ENCODE measurements at regions not wholly inside any gene's neighbourhood (a gene's known extent, or its start where the extent isn't known, plus 50 kb on each side); places are given as distances from the start of the nearest gene placed in this dataset.
A peak's percentile ranks its signal among the peaks of the same experiment; 100 is the strongest.

- H3K36me3 ChIP-seq (replicated peaks; ENCODE audit: control insufficient read depth, insufficient read depth, low read length): no peaks in the 10 kb centered on the region
- no peak overlapping the region for H3K4me3 ChIP-seq (ENCODE audit: insufficient read depth, low read depth, low read length)
- DNase-seq: no peak
These were observed 650.3 kb downstream of the DCDC2C start for GRCh38 chr2:4353668-4354067.

GRCh38 chr2:4354164-4354563 is 650.8 kb downstream of the DCDC2C start:
- no peak for DNase-seq
- Histone ChIP-seq H3K27me3 (ENCODE audit: control insufficient read depth, insufficient read depth, low read length) (no peaks in the 10 kb centered on the region), H3K36me3 (replicated peaks; ENCODE audit: control insufficient read depth, insufficient read depth, low read length) (no peaks in the 10 kb centered on the region), H3K4me3 (ENCODE audit: insufficient read depth, low read depth, low read length) (no peak overlapping the region)

More at GRCh38 chr2:4353668-4354067, 650.3 kb downstream of the DCDC2C start:
- no peaks in the 10 kb centered on the region for H3K27me3 ChIP-seq (ENCODE audit: control insufficient read depth, insufficient read depth, low read length)

- no peak overlapping the region for H3K4me3 ChIP-seq (ENCODE audit: insufficient read depth, low read depth, low read length)
- peak; percentile 34 for DNase-seq
- no peaks in the 10 kb centered on the region for H3K27me3 ChIP-seq (ENCODE audit: control insufficient read depth, insufficient read depth, low read length)
- H3K36me3 ChIP-seq (replicated peaks; ENCODE audit: control insufficient read depth, insufficient read depth, low read length): no peaks in the 10 kb centered on the region
These were observed 651.3 kb downstream of the DCDC2C start for GRCh38 chr2:4354678-4355077.

- DNase-seq: no peak
- Histone ChIP-seq H3K27me3 (ENCODE audit: control insufficient read depth, insufficient read depth, low read length) (no peaks in the 10 kb centered on the region), H3K4me3 (ENCODE audit: insufficient read depth, low read depth, low read length) (no peak overlapping the region), H3K36me3 (replicated peaks; ENCODE audit: control insufficient read depth, insufficient read depth, low read length) (no peaks in the 10 kb centered on the region)
These were observed 652.7 kb downstream of the DCDC2C start for GRCh38 chr2:4356109-4356508.

- Histone ChIP-seq H3K27me3 (ENCODE audit: control insufficient read depth, insufficient read depth, low read length) (no peaks in the 10 kb centered on the region), H3K4me3 (ENCODE audit: insufficient read depth, low read depth, low read length) (no peak overlapping the region), H3K36me3 (replicated peaks; ENCODE audit: control insufficient read depth, insufficient read depth, low read length) (no peaks in the 10 kb centered on the region)
- no peak for DNase-seq
These were observed 653.2 kb downstream of the DCDC2C start for GRCh38 chr2:4356541-4356940.

GRCh38 chr2:4357121-4357520 is 653.7 kb downstream of the DCDC2C start:
- Histone ChIP-seq H3K36me3 (replicated peaks; ENCODE audit: control insufficient read depth, insufficient read depth, low read length) (no peaks in the 10 kb centered on the region), H3K4me3 (ENCODE audit: insufficient read depth, low read depth, low read length) (no peak overlapping the region), H3K27me3 (ENCODE audit: control insufficient read depth, insufficient read depth, low read length) (no peaks in the 10 kb centered on the region)
- DNase-seq: no peak

- DNase-seq: no peak
- no peaks in the 10 kb centered on the region for H3K36me3 ChIP-seq (replicated peaks; ENCODE audit: control insufficient read depth, insufficient read depth, low read length)
- H3K27me3 ChIP-seq (ENCODE audit: control insufficient read depth, insufficient read depth, low read length): no peaks in the 10 kb centered on the region
- no peak overlapping the region for H3K4me3 ChIP-seq (ENCODE audit: insufficient read depth, low read depth, low read length)
These were observed 655.5 kb downstream of the DCDC2C start for GRCh38 chr2:4358837-4359236.

- H3K36me3 ChIP-seq (replicated peaks; ENCODE audit: control insufficient read depth, insufficient read depth, low read length): no peaks in the 10 kb centered on the region
- no peak for DNase-seq
- no peaks in the 10 kb centered on the region for H3K27me3 ChIP-seq (ENCODE audit: control insufficient read depth, insufficient read depth, low read length)
These were observed 665.5 kb downstream of the DCDC2C start for GRCh38 chr2:4368907-4369306.

GRCh38 chr2:4369826-4370419 is 666.5 kb downstream of the DCDC2C start:
- Histone ChIP-seq H3K4me3 (ENCODE audit: insufficient read depth, low read depth, low read length) (no peak overlapping the region), H3K36me3 (replicated peaks; ENCODE audit: control insufficient read depth, insufficient read depth, low read length) (no peaks in the 10 kb centered on the region), H3K27me3 (ENCODE audit: control insufficient read depth, insufficient read depth, low read length) (no peaks in the 10 kb centered on the region)
- no peak for DNase-seq

More at GRCh38 chr2:4368907-4369306, 665.5 kb downstream of the DCDC2C start:
- H3K4me3 ChIP-seq (ENCODE audit: insufficient read depth, low read depth, low read length): no peak overlapping the region

- no peaks in the 10 kb centered on the region for H3K36me3 ChIP-seq (replicated peaks; ENCODE audit: control insufficient read depth, insufficient read depth, low read length)
- no peak overlapping the region for H3K4me3 ChIP-seq (ENCODE audit: insufficient read depth, low read depth, low read length)
- DNase-seq: no peak
These were observed 667.2 kb downstream of the DCDC2C start for GRCh38 chr2:4370422-4371090.

GRCh38 chr2:4381049-4381448 is 677.7 kb downstream of the DCDC2C start:
- H3K27me3 ChIP-seq (ENCODE audit: control insufficient read depth, insufficient read depth, low read length): no peaks in the 10 kb centered on the region
- H3K4me3 ChIP-seq (ENCODE audit: insufficient read depth, low read depth, low read length): no peak overlapping the region
- H3K36me3 ChIP-seq (replicated peaks; ENCODE audit: control insufficient read depth, insufficient read depth, low read length): no peaks in the 10 kb centered on the region
- DNase-seq: peak; percentile 54

More at GRCh38 chr2:4370422-4371090, 667.2 kb downstream of the DCDC2C start:
- H3K27me3 ChIP-seq (ENCODE audit: control insufficient read depth, insufficient read depth, low read length): no peaks in the 10 kb centered on the region

GRCh38 chr2:4381773-4382172 is 678.4 kb downstream of the DCDC2C start:
- Histone ChIP-seq H3K36me3 (replicated peaks; ENCODE audit: control insufficient read depth, insufficient read depth, low read length) (no peaks in the 10 kb centered on the region), H3K27me3 (ENCODE audit: control insufficient read depth, insufficient read depth, low read length) (no peaks in the 10 kb centered on the region), H3K4me3 (ENCODE audit: insufficient read depth, low read depth, low read length) (no peak overlapping the region)
- DNase-seq: peak; percentile 10

- Histone ChIP-seq H3K4me3 (ENCODE audit: insufficient read depth, low read depth, low read length) (no peak overlapping the region), H3K27me3 (ENCODE audit: control insufficient read depth, insufficient read depth, low read length) (no peaks in the 10 kb centered on the region), H3K36me3 (replicated peaks; ENCODE audit: control insufficient read depth, insufficient read depth, low read length) (no peaks in the 10 kb centered on the region)
- DNase-seq: no peak
These were observed 687.6 kb downstream of the DCDC2C start for GRCh38 chr2:4391013-4391412.

- H3K4me3 ChIP-seq (ENCODE audit: insufficient read depth, low read depth, low read length): no peak overlapping the region
- H3K27me3 ChIP-seq (ENCODE audit: control insufficient read depth, insufficient read depth, low read length): no peaks in the 10 kb centered on the region
- no peaks in the 10 kb centered on the region for H3K36me3 ChIP-seq (replicated peaks; ENCODE audit: control insufficient read depth, insufficient read depth, low read length)
- DNase-seq: no peak
These were observed 701.0 kb downstream of the DCDC2C start for GRCh38 chr2:4404363-4404762.

GRCh38 chr2:4408321-4408720 is 704.9 kb downstream of the DCDC2C start:
- Histone ChIP-seq H3K4me3 (ENCODE audit: insufficient read depth, low read depth, low read length) (no peak overlapping the region), H3K36me3 (replicated peaks; ENCODE audit: control insufficient read depth, insufficient read depth, low read length) (no peaks in the 10 kb centered on the region), H3K27me3 (ENCODE audit: control insufficient read depth, insufficient read depth, low read length) (no peaks in the 10 kb centered on the region)
- no peak for DNase-seq
